VCaP (cell line): ENCODE measurements at regions not wholly inside any gene's neighbourhood (a gene's known extent, or its start where the extent isn't known, plus 50 kb on each side); places are given as distances from the start of the nearest gene placed in this dataset.

ENCODE experiments used
- H3K27ac ChIP-seq: fragments of 450-650 bp; 2 replicates; pipeline ENCODE4 v1.5.1; 2017
- TF ChIP-seq, protein P1 (sequence below): fragments of 450-650 bp; conservative IDR thresholded peaks from 2 replicates; pipeline ENCODE4 v1.5.1; 2017; ENCODE audit warnings: mild to moderate bottlenecking, moderate library complexity

DNA sequence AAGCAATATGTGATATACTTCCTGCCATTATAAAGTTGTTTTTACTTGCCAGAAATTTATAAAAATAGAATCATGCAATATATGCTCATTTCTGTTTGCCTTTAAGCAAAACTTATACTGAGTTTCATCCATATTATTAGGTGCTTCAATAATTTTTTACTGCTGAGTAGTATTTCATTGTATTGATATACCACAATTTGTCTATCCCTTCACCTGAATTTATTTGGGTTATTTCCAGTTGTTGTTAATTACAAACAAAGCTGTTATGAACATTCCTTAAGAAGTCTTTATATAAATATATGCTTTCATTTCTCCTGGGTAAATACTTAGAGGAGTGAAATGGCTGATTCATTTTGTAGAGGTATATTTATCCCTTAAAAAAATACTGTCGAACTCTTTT, 864.1 kb downstream of the HACE1 start:
- H3K27ac ChIP-seq = no peak overlapping the region
- TF ChIP-seq, protein P1, sequence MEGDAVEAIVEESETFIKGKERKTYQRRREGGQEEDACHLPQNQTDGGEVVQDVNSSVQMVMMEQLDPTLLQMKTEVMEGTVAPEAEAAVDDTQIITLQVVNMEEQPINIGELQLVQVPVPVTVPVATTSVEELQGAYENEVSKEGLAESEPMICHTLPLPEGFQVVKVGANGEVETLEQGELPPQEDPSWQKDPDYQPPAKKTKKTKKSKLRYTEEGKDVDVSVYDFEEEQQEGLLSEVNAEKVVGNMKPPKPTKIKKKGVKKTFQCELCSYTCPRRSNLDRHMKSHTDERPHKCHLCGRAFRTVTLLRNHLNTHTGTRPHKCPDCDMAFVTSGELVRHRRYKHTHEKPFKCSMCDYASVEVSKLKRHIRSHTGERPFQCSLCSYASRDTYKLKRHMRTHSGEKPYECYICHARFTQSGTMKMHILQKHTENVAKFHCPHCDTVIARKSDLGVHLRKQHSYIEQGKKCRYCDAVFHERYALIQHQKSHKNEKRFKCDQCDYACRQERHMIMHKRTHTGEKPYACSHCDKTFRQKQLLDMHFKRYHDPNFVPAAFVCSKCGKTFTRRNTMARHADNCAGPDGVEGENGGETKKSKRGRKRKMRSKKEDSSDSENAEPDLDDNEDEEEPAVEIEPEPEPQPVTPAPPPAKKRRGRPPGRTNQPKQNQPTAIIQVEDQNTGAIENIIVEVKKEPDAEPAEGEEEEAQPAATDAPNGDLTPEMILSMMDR = no peak

DNA sequence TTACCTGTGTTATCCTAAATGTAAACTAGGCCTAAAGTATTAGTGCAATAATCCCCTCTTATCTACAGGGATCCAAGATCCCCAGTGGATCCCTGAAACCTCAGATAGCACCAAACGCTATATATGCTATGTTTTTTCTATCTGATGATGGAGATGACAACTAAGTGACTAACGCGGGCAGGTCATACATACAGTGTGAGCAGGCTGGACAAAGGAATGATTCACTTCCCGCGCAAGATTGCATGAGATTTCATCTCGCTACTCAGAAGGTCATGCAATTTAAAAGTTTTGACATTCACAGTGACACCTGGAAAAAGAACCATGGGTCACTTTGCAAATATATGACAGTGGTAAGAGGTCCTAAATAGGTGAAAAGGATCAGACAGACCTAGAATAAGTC, 875.9 kb downstream of the HACE1 start:
- no peak overlapping the region for H3K27ac ChIP-seq
- TF ChIP-seq, protein P1 = no peak

DNA sequence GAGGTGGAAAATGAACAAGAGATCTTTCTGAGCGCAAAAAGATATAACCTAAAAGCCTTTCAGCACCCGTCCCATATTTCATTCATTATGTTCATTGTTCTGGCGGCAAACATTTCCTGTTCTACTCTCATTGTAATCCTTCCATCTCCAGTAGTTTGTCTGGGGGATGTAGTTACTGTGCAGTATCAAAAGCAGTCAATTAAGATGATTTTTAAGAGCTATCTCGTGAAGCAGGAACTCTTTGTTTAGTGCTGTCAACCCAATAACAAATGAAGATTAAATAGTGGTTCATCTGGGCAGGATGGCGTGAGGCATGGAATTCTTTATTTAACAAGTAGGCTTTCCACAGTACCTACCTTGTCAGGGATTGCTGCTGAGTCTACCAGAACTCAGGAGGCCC, 876.7 kb downstream of the HACE1 start:
- no peak overlapping the region for H3K27ac ChIP-seq
- TF ChIP-seq, protein P1 = no peak

DNA sequence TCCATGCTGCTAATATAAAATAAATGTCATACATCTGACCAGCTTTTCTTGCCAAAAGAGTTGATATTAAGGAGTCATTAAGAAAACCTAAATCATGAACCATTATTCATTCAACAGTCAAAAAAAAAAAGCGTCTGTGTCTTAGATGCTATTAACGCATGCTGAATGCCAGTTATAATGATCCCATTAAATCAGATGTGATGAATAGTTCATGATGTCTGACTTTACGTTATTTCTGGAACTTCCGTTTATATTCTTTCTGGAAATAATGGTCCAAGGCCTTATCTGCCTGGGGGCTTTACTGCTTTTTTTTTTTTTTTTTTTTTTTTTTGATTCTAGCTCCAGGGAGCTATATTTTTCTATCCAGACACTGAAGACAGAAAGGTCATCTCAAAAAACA, 877.1 kb downstream of the HACE1 start:
- TF ChIP-seq, protein P1 = no peak
- no peak overlapping the region for H3K27ac ChIP-seq

DNA sequence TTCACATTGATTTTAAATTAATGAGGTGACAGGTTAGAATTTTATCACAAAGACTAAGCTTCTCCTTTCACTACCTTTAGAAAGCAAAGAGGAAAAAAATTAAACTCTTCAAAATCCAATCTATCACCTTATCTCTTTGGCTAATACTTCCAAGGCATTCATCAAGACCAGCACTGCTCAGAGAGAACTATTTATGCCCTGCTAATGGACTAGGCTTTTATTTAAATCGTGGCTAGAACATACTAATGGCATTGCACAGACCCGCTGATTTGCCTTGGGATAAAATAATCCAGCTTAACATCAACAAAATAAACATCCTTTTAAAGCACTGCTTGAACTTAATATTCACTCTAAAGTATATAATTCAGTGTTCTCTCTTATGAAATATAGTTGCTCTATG, 880.4 kb downstream of the HACE1 start:
- no peak overlapping the region for H3K27ac ChIP-seq
- TF ChIP-seq, protein P1 = no peak

DNA sequence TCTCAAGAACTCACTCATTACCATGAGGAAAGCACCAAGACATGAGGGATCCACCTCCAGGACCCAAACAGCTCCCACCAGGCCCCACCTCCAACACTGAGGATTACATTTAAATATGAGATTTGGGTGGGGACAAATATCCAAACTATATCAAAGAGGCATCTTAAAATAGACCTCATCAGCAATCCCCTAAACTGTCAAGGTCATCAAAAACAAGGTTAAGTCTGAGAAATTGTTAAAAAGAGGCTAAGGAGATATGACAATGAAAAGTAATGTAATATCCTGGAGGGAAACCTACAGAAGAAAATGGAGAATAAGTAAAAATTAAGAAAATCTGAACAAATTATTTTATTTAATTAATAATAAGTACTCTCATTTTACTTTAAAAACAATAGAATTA, 922.3 kb downstream of the HACE1 start:
- H3K27ac ChIP-seq = no peak overlapping the region
- TF ChIP-seq, protein P1 = no peak

DNA sequence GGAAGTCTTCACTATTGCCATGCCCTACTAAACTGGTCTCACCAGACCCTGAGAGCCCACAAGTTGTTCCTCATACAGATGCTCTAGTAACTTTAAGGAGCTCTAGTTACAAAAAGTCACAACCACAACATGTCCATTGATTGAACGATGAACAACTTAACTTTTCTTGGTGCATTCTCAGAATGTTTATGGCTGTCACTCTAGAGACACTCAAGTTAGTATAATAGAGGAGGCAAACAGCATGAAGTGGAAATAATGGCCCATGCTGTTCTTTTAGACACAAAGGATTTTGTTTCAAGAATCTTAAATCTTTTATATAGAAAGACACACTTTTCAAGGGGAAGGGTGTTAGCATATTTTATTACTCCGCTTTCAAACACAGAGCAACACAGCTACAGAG, 934.4 kb downstream of the HACE1 start:
- TF ChIP-seq, protein P1 = no peak
- H3K27ac ChIP-seq = no peak overlapping the region

DNA sequence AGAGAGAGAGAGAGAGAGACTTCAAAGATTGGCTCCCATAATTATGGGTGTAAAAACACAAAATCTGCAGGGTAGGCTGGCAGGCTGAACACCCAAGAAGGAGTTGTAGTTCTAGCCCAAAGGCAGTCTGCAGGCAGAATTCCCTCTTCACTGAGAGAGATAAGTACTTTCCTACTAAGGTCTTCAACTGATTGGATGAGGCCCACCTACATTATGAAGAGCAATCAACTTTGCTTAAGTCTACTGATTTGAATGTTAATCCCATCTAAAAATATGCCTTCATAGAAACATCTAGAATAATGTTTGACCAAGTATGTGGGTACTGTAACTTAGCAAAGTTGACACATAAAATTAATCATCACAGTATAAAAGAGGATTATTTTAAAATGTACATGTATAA, 949.7 kb downstream of the HACE1 start:
- TF ChIP-seq, protein P1 = no peak
- no peak overlapping the region for H3K27ac ChIP-seq
